NB4 (cell line): ENCODE measurements at regions not wholly inside any gene's neighbourhood (a gene's known extent, or its start where the extent isn't known, plus 50 kb on each side); places are given as distances from the start of the nearest gene placed in this dataset.

Experiments
- DNase-seq: peaks from one replicate; pipeline ENCODE4 v3.0.0; 2010; ENCODE audit warnings: low read depth
- H3K4me3 ChIP-seq: one replicate; pipeline ENCODE4 v1.5.1; 2011; ENCODE audit warnings: mild to moderate bottlenecking, low read depth, low read length, moderate library complexity
- CTCF ChIP-seq: IDR thresholded peaks from one replicate; pipeline ENCODE4 v1.5.1; 2012; ENCODE audit warnings: low read depth, low read length
- MAX ChIP-seq: IDR thresholded peaks from 2 replicates; pipeline ENCODE4 v1.6.1; 2011; ENCODE audit warnings: low read depth, low read length
- MYC ChIP-seq: IDR thresholded peaks from 2 replicates; pipeline ENCODE4 v1.6.1; 2011; ENCODE audit warnings: low read depth, low read length
- POLR2A ChIP-seq: IDR thresholded peaks from 2 replicates; pipeline ENCODE4 v1.6.1; 2011; ENCODE audit warnings: mild to moderate bottlenecking; ENCODE audit not compliant: insufficient read length; ENCODE audit errors: extremely low read depth

GRCh38 chr3:76923485-76923884, 116.4 kb upstream of the ROBO2 start:
- TF ChIP-seq CTCF (no peak), POLR2A (no peak), MAX (no peak), MYC (no peak)
- DNase-seq, result no peak
- H3K4me3 ChIP-seq, result no peak overlapping the region

GRCh38 chr3:76930712-76931111, 109.2 kb upstream of the ROBO2 start:
- no peak for DNase-seq
- no peak for TF ChIP-seq POLR2A
- no peak for TF ChIP-seq MYC
- no peak overlapping the region for H3K4me3 ChIP-seq

- no peak overlapping the region for H3K4me3 ChIP-seq
- DNase-seq, result no peak
- TF ChIP-seq MYC, result no peak
- TF ChIP-seq CTCF, result no peak
- TF ChIP-seq POLR2A, result no peak
- TF ChIP-seq MAX, result no peak
Observed at GRCh38 chr3:76933245-76933644, 106.7 kb upstream of the ROBO2 start.

- TF ChIP-seq CTCF, result no peak
- TF ChIP-seq MAX, result no peak
- no peak for TF ChIP-seq MYC
- TF ChIP-seq POLR2A, result no peak
- no peak for DNase-seq
- H3K4me3 ChIP-seq, result no peak overlapping the region
Observed at GRCh38 chr3:76938962-76939361, 100.9 kb upstream of the ROBO2 start.

GRCh38 chr3:76940181-76940770, 99.6 kb upstream of the ROBO2 start:
- DNase-seq, result no peak
- TF ChIP-seq POLR2A, result no peak
- TF ChIP-seq CTCF, result no peak
- TF ChIP-seq MYC, result no peak
- no peak for TF ChIP-seq MAX

GRCh38 chr3:76941376-76941775, 98.5 kb upstream of the ROBO2 start:
- no peak for DNase-seq
- no peak overlapping the region for H3K4me3 ChIP-seq
- TF ChIP-seq POLR2A (no peak), MYC (no peak), MAX (no peak), CTCF (no peak)

More at GRCh38 chr3:76940181-76940770, 99.6 kb upstream of the ROBO2 start:
- H3K4me3 ChIP-seq, result no peak overlapping the region
